ENCODE measurements at regions not wholly inside any gene's neighbourhood (a gene's known extent, or its start where the extent isn't known, plus 50 kb on each side); places are given as distances from the start of the nearest gene placed in this dataset.

DNA sequence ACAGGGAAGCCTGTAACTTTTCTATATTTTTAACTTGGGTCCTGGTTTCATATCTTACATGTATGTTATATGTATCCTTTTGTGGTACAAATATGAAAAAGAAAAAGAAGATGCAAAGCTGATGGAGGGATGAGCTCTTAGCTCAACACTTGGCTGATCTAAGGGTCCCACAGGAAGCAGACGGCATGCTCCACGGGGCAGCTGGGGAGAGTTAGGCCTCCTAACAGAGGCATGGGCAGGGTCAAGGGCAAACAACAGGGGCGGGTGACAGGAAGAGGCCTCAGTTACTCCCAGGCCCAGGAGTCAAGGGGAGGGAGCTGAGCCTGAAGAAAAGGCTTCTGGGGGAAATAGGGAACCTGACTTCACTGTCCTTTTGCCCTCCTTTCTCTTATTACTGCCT, 287.2 kb downstream of the ZSWIM6 start:
- no peak for ATAC-seq
- no peak for TF ChIP-seq ZFP3 (CRISPR knock-in tag; IDR thresholded peaks at IDR 0.05)
- no peak for TF ChIP-seq ZC3H10 (CRISPR knock-in tag; IDR thresholded peaks at IDR 0.05)
- no peak for TF ChIP-seq PPARA (CRISPR knock-in tag; IDR thresholded peaks at IDR 0.05; ENCODE audit: borderline replicate concordance)
- no peak for TF ChIP-seq OSR1 (CRISPR knock-in tag; IDR thresholded peaks at IDR 0.05)
- no peak for TF ChIP-seq ZNF8 (CRISPR knock-in tag; IDR thresholded peaks at IDR 0.05)
- TF ChIP-seq, protein P1, sequence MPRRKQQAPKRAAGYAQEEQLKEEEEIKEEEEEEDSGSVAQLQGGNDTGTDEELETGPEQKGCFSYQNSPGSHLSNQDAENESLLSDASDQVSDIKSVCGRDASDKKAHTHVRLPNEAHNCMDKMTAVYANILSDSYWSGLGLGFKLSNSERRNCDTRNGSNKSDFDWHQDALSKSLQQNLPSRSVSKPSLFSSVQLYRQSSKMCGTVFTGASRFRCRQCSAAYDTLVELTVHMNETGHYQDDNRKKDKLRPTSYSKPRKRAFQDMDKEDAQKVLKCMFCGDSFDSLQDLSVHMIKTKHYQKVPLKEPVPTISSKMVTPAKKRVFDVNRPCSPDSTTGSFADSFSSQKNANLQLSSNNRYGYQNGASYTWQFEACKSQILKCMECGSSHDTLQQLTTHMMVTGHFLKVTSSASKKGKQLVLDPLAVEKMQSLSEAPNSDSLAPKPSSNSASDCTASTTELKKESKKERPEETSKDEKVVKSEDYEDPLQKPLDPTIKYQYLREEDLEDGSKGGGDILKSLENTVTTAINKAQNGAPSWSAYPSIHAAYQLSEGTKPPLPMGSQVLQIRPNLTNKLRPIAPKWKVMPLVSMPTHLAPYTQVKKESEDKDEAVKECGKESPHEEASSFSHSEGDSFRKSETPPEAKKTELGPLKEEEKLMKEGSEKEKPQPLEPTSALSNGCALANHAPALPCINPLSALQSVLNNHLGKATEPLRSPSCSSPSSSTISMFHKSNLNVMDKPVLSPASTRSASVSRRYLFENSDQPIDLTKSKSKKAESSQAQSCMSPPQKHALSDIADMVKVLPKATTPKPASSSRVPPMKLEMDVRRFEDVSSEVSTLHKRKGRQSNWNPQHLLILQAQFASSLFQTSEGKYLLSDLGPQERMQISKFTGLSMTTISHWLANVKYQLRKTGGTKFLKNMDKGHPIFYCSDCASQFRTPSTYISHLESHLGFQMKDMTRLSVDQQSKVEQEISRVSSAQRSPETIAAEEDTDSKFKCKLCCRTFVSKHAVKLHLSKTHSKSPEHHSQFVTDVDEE (CRISPR knock-in tag; IDR thresholded peaks at IDR 0.05): no peak
- TF ChIP-seq, protein P2, sequence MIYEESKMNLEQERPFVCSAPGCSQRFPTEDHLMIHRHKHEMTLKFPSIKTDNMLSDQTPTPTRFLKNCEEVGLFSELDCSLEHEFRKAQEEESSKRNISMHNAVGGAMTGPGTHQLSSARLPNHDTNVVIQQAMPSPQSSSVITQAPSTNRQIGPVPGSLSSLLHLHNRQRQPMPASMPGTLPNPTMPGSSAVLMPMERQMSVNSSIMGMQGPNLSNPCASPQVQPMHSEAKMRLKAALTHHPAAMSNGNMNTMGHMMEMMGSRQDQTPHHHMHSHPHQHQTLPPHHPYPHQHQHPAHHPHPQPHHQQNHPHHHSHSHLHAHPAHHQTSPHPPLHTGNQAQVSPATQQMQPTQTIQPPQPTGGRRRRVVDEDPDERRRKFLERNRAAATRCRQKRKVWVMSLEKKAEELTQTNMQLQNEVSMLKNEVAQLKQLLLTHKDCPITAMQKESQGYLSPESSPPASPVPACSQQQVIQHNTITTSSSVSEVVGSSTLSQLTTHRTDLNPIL (CRISPR knock-in tag; IDR thresholded peaks at IDR 0.05; ENCODE audit: low read depth): no peak
- TF ChIP-seq RARB (CRISPR knock-in tag; IDR thresholded peaks at IDR 0.05): no peak
- TF ChIP-seq ARNTL (CRISPR knock-in tag; IDR thresholded peaks at IDR 0.05; ENCODE audit: borderline replicate concordance, low read depth): no peak
- no peak for TF ChIP-seq CSDC2 (CRISPR knock-in tag; IDR thresholded peaks at IDR 0.05)
- TF ChIP-seq, protein P3, sequence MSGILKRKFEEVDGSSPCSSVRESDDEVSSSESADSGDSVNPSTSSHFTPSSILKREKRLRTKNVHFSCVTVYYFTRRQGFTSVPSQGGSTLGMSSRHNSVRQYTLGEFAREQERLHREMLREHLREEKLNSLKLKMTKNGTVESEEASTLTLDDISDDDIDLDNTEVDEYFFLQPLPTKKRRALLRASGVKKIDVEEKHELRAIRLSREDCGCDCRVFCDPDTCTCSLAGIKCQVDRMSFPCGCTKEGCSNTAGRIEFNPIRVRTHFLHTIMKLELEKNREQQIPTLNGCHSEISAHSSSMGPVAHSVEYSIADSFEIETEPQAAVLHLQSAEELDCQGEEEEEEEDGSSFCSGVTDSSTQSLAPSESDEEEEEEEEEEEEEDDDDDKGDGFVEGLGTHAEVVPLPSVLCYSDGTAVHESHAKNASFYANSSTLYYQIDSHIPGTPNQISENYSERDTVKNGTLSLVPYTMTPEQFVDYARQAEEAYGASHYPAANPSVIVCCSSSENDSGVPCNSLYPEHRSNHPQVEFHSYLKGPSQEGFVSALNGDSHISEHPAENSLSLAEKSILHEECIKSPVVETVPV (CRISPR knock-in tag; IDR thresholded peaks at IDR 0.05): no peak

DNA sequence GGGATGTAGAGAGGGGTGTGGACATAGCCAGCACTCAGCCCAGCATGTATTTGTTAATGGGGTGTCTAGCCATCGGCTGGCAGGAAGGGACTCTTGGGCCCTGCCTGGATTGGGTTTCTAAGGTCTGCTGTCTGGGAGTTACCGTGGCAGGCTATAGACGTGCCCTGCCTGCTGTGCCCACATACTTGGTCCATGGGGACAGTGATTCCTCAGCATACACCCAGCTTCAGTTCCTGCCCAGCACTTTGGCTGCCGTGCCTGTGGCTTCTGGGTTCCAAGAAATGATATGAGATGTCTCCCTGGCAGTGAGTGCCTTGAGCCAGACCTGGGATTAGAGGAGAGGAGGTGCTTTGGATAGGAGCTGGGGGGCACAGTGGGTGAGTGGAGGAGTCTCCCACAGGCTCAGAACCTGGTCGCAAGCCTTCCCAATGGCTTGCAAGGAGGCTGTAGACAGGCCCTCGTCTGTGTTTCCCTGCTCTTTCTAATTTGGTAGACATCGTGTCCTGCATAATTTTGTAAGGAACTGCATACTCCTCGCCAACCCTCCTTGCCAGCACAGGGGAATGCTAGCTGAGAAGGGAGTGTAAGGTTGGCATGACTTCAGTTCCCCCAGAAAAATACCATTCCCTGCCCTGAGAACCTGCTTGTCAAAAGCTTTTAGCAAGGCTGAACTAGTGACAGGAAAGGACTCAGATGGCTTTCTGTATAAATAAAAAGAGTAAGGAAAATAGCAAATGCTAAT, 287.9 kb downstream of the ZSWIM6 start:
- ATAC-seq: no peak
- TF ChIP-seq ZFP3 (CRISPR knock-in tag; IDR thresholded peaks at IDR 0.05) (no peak), ISL1 (CRISPR knock-in tag; IDR thresholded peaks at IDR 0.05) (no peak), TOX (CRISPR knock-in tag; IDR thresholded peaks at IDR 0.05; ENCODE audit: borderline replicate concordance) (no peak), ESRRG (CRISPR knock-in tag; IDR thresholded peaks at IDR 0.05) (no peak), ZC3H10 (CRISPR knock-in tag; IDR thresholded peaks at IDR 0.05) (no peak), ZFP30 (CRISPR knock-in tag; IDR thresholded peaks at IDR 0.05) (no peak), TCF4 (CRISPR knock-in tag; IDR thresholded peaks at IDR 0.05; ENCODE audit: borderline replicate concordance) (no peak), PPARA (CRISPR knock-in tag; IDR thresholded peaks at IDR 0.05; ENCODE audit: borderline replicate concordance) (no peak), GLIS3 (CRISPR knock-in tag; IDR thresholded peaks at IDR 0.05) (no peak)
- TF ChIP-seq, protein P1 (CRISPR knock-in tag; IDR thresholded peaks at IDR 0.05): no peak

DNA sequence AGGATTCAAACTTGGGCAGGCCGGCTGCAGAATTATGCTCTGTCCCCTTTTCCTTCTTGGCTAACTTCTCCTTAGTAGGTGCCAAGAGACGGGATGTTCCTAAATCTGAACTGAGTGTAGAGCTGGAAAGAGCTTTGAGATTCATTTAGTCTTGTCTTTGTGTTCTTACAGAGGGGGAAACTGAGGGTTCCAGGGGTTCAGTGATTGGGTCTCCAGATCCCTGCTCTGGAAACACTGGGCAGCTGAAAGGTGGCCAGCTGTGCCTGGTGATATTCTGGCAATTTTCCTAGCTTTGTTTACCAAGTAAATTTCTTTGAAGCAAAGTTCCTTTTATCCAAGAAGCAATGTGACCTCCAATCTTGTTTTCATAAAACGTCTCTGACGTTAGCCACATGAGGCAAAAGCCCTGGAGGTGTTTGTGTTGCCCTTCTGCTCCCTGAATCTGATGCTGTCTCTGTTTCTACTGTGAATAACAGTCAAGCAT, 288.7 kb downstream of the ZSWIM6 start:
- ATAC-seq: no peak
- TF ChIP-seq ZNF565 (CRISPR knock-in tag; conservative IDR thresholded peaks at IDR 0.05; ENCODE audit: low read depth): no peak
- TF ChIP-seq ESRRG (CRISPR knock-in tag; IDR thresholded peaks at IDR 0.05): no peak
- TF ChIP-seq ZFP30 (CRISPR knock-in tag; IDR thresholded peaks at IDR 0.05): no peak
- TF ChIP-seq ZC3H10 (CRISPR knock-in tag; IDR thresholded peaks at IDR 0.05): no peak
- TF ChIP-seq, protein P4, sequence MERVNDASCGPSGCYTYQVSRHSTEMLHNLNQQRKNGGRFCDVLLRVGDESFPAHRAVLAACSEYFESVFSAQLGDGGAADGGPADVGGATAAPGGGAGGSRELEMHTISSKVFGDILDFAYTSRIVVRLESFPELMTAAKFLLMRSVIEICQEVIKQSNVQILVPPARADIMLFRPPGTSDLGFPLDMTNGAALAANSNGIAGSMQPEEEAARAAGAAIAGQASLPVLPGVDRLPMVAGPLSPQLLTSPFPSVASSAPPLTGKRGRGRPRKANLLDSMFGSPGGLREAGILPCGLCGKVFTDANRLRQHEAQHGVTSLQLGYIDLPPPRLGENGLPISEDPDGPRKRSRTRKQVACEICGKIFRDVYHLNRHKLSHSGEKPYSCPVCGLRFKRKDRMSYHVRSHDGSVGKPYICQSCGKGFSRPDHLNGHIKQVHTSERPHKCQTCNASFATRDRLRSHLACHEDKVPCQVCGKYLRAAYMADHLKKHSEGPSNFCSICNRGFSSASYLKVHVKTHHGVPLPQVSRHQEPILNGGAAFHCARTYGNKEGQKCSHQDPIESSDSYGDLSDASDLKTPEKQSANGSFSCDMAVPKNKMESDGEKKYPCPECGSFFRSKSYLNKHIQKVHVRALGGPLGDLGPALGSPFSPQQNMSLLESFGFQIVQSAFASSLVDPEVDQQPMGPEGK (CRISPR knock-in tag; IDR thresholded peaks at IDR 0.05; ENCODE audit: borderline replicate concordance): no peak
- no peak for TF ChIP-seq GLIS3 (CRISPR knock-in tag; IDR thresholded peaks at IDR 0.05)
- TF ChIP-seq, protein P1 (CRISPR knock-in tag; IDR thresholded peaks at IDR 0.05): no peak
- no peak for TF ChIP-seq BACH2 (CRISPR knock-in tag; IDR thresholded peaks at IDR 0.05; ENCODE audit: borderline replicate concordance)
- TF ChIP-seq CSDC2 (CRISPR knock-in tag; IDR thresholded peaks at IDR 0.05): no peak
- no peak for TF ChIP-seq ZNF70 (CRISPR knock-in tag; IDR thresholded peaks at IDR 0.05)
- TF ChIP-seq, protein P5, sequence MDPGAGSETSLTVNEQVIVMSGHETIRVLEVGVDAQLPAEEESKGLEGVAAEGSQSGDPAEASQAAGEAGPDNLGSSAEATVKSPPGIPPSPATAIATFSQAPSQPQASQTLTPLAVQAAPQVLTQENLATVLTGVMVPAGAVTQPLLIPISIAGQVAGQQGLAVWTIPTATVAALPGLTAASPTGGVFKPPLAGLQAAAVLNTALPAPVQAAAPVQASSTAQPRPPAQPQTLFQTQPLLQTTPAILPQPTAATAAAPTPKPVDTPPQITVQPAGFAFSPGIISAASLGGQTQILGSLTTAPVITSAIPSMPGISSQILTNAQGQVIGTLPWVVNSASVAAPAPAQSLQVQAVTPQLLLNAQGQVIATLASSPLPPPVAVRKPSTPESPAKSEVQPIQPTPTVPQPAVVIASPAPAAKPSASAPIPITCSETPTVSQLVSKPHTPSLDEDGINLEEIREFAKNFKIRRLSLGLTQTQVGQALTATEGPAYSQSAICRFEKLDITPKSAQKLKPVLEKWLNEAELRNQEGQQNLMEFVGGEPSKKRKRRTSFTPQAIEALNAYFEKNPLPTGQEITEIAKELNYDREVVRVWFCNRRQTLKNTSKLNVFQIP (CRISPR knock-in tag; IDR thresholded peaks at IDR 0.05; ENCODE audit: borderline replicate concordance, low read depth): no peak
